TTC549 (cell line): ENCODE measurements at regions not wholly inside any gene's neighbourhood (a gene's known extent, or its start where the extent isn't known, plus 50 kb on each side); places are given as distances from the start of the nearest gene placed in this dataset.
"Not testable (repeated sequence)": the region's sequence is repeated elsewhere in the genome, so short reads cannot be mapped to it uniquely, and the experiment has no call there.

Experiments used
- FAIRE-seq: peaks from 2 replicates; lab custom pipeline; 2012; peaks lifted over from hg19 to GRCh38; lab: Jason Lieb, UNC

- not testable (repeated sequence) for FAIRE-seq
Observed at GRCh38 chr10:28896791-28897409, 219.6 kb downstream of the BAMBI start.

GRCh38 chr10:28897617-28898464 lies 220.5 kb downstream of the BAMBI start:
- no peak for FAIRE-seq

- FAIRE-seq = no peak
Observed at GRCh38 chr10:28902215-28902614, 224.9 kb downstream of the BAMBI start.

GRCh38 chr10:28903063-28903462 lies 225.7 kb downstream of the BAMBI start:
- FAIRE-seq = no peak

GRCh38 chr10:28903736-28904135 lies 226.4 kb downstream of the BAMBI start:
- no peak for FAIRE-seq

GRCh38 chr10:28905371-28905770 lies 228.1 kb downstream of the BAMBI start:
- FAIRE-seq = no peak

- FAIRE-seq = no peak
Observed at GRCh38 chr10:28906011-28906411, 228.7 kb downstream of the BAMBI start.

- no peak for FAIRE-seq
Observed at GRCh38 chr10:28906415-28906814, 229.1 kb downstream of the BAMBI start.

- FAIRE-seq = no peak
Observed at GRCh38 chr10:28906934-28907333, 229.6 kb downstream of the BAMBI start.

- no peak for FAIRE-seq
Observed at GRCh38 chr10:28909875-28910274, 232.6 kb downstream of the BAMBI start.

- no peak for FAIRE-seq
Observed at GRCh38 chr10:28910956-28911355, 233.6 kb downstream of the BAMBI start.

- not testable (repeated sequence) for FAIRE-seq
Observed at GRCh38 chr10:28911511-28911910, 234.2 kb downstream of the BAMBI start.

- FAIRE-seq = no peak
Observed at GRCh38 chr10:28912017-28912783, 234.9 kb downstream of the BAMBI start.

- no peak for FAIRE-seq
Observed at GRCh38 chr10:28913436-28914237, 236.3 kb downstream of the BAMBI start.

- FAIRE-seq = no peak
Observed at GRCh38 chr10:28914701-28915100, 237.4 kb downstream of the BAMBI start.

- no peak for FAIRE-seq
Observed at GRCh38 chr10:28915989-28916588, 238.8 kb downstream of the BAMBI start.

- no peak for FAIRE-seq
Observed at GRCh38 chr10:28920091-28920490, 242.8 kb downstream of the BAMBI start.

GRCh38 chr10:28922127-28922526 lies 244.8 kb downstream of the BAMBI start:
- FAIRE-seq = no peak

GRCh38 chr10:28922861-28923260 lies 245.5 kb downstream of the BAMBI start:
- FAIRE-seq = no peak

- no peak for FAIRE-seq
Observed at GRCh38 chr10:28924717-28925116, 247.4 kb downstream of the BAMBI start.

GRCh38 chr10:28925121-28925663 lies 247.9 kb downstream of the BAMBI start:
- FAIRE-seq = no peak
